ENCODE measurements at regions not wholly inside any gene's neighbourhood (a gene's known extent, or its start where the extent isn't known, plus 50 kb on each side); places are given as distances from the start of the nearest gene placed in this dataset.
"Not testable (repeated sequence)": the region's sequence is repeated elsewhere in the genome, so short reads cannot be mapped to it uniquely, and the experiment has no call there.

- Histone ChIP-seq H3K4me3 (ENCODE audit: low read length) (no peak overlapping the region), H3K4me2 (ENCODE audit: low read length) (no peak overlapping the region), H3K4me1 (ENCODE audit: control insufficient read depth, insufficient read depth, low read length) (peaks cover 7% of the 10 kb centered on the region), H3K9ac (ENCODE audit: low read depth, low read length) (no peak overlapping the region), H3K27me3 (ENCODE audit: control insufficient read depth, insufficient read depth, low read length) (no peaks in the 10 kb centered on the region), H3K9me3 (replicated peaks; ENCODE audit: low read length) (no peaks in the 10 kb centered on the region), H3K36me3 (ENCODE audit: insufficient read depth, low read length) (no peaks in the 10 kb centered on the region)
Measured at GRCh38 chr18:64402636-64403035, 253.7 kb upstream of the LINC00305 start.

- Histone ChIP-seq H3K9me3 (replicated peaks; ENCODE audit: low read length) (no peaks in the 10 kb centered on the region), H3K36me3 (ENCODE audit: insufficient read depth, low read length) (no peaks in the 10 kb centered on the region)
Measured at GRCh38 chr18:64401268-64402060, 252.6 kb upstream of the LINC00305 start.

GRCh38 chr18:64399566-64399965 lies 250.7 kb upstream of the LINC00305 start:
- no peak overlapping the region for H3K9ac ChIP-seq (ENCODE audit: low read depth, low read length)
- peaks cover 2% of the 10 kb centered on the region for H3K4me1 ChIP-seq (ENCODE audit: control insufficient read depth, insufficient read depth, low read length)
- H3K4me3 ChIP-seq (ENCODE audit: low read length) = no peak overlapping the region
- no peaks in the 10 kb centered on the region for H3K27me3 ChIP-seq (ENCODE audit: control insufficient read depth, insufficient read depth, low read length)
- no peaks in the 10 kb centered on the region for H3K36me3 ChIP-seq (ENCODE audit: insufficient read depth, low read length)
- no peak overlapping the region for H3K4me2 ChIP-seq (ENCODE audit: low read length)
- no peaks in the 10 kb centered on the region for H3K9me3 ChIP-seq (replicated peaks; ENCODE audit: low read length)

More at GRCh38 chr18:64401268-64402060, 252.6 kb upstream of the LINC00305 start:
- Histone ChIP-seq H3K9ac (ENCODE audit: low read depth, low read length) (no peak overlapping the region), H3K27me3 (ENCODE audit: control insufficient read depth, insufficient read depth, low read length) (no peaks in the 10 kb centered on the region), H3K4me2 (ENCODE audit: low read length) (no peak overlapping the region), H3K4me1 (ENCODE audit: control insufficient read depth, insufficient read depth, low read length) (peaks cover 7% of the 10 kb centered on the region), H3K4me3 (ENCODE audit: low read length) (no peak overlapping the region)

GRCh38 chr18:64398320-64398719 lies 249.4 kb upstream of the LINC00305 start:
- Histone ChIP-seq H3K27me3 (ENCODE audit: control insufficient read depth, insufficient read depth, low read length) (no peaks in the 10 kb centered on the region), H3K36me3 (ENCODE audit: insufficient read depth, low read length) (no peaks in the 10 kb centered on the region), H3K9me3 (replicated peaks; ENCODE audit: low read length) (no peaks in the 10 kb centered on the region)

GRCh38 chr18:64392202-64392601 lies 243.3 kb upstream of the LINC00305 start:
- Histone ChIP-seq H3K27me3 (ENCODE audit: control insufficient read depth, insufficient read depth, low read length) (no peaks in the 10 kb centered on the region), H3K4me3 (ENCODE audit: low read length) (no peak overlapping the region), H3K9ac (ENCODE audit: low read depth, low read length) (no peak overlapping the region), H3K36me3 (ENCODE audit: insufficient read depth, low read length) (no peaks in the 10 kb centered on the region), H3K9me3 (replicated peaks; ENCODE audit: low read length) (no peaks in the 10 kb centered on the region), H3K4me1 (ENCODE audit: control insufficient read depth, insufficient read depth, low read length) (no peaks in the 10 kb centered on the region), H3K4me2 (ENCODE audit: low read length) (no peak overlapping the region)

More at GRCh38 chr18:64398320-64398719, 249.4 kb upstream of the LINC00305 start:
- Histone ChIP-seq H3K4me3 (ENCODE audit: low read length) (no peak overlapping the region), H3K4me2 (ENCODE audit: low read length) (no peak overlapping the region), H3K4me1 (ENCODE audit: control insufficient read depth, insufficient read depth, low read length) (no peaks in the 10 kb centered on the region), H3K9ac (ENCODE audit: low read depth, low read length) (no peak overlapping the region)

GRCh38 chr18:64384101-64384500 lies 235.2 kb upstream of the LINC00305 start:
- Histone ChIP-seq H3K36me3 (ENCODE audit: insufficient read depth, low read length) (no peaks in the 10 kb centered on the region), H3K4me1 (ENCODE audit: control insufficient read depth, insufficient read depth, low read length) (no peaks in the 10 kb centered on the region), H3K9ac (ENCODE audit: low read depth, low read length) (no peak overlapping the region), H3K4me3 (ENCODE audit: low read length) (no peak overlapping the region), H3K4me2 (ENCODE audit: low read length) (no peak overlapping the region), H3K9me3 (replicated peaks; ENCODE audit: low read length) (peaks cover 3% of the 10 kb centered on the region), H3K27me3 (ENCODE audit: control insufficient read depth, insufficient read depth, low read length) (no peaks in the 10 kb centered on the region)

- no peaks in the 10 kb centered on the region for H3K27me3 ChIP-seq (ENCODE audit: control insufficient read depth, insufficient read depth, low read length)
- H3K4me2 ChIP-seq (ENCODE audit: low read length) = no peak overlapping the region
- no peak overlapping the region for H3K9ac ChIP-seq (ENCODE audit: low read depth, low read length)
- no peaks in the 10 kb centered on the region for H3K36me3 ChIP-seq (ENCODE audit: insufficient read depth, low read length)
- H3K9me3 ChIP-seq (replicated peaks; ENCODE audit: low read length) = peaks cover 3% of the 10 kb centered on the region
- no peaks in the 10 kb centered on the region for H3K4me1 ChIP-seq (ENCODE audit: control insufficient read depth, insufficient read depth, low read length)
- H3K4me3 ChIP-seq (ENCODE audit: low read length) = no peak overlapping the region
Measured at GRCh38 chr18:64380117-64380516, 231.2 kb upstream of the LINC00305 start.

- Histone ChIP-seq H3K4me2 (ENCODE audit: low read length) (no peak overlapping the region), H3K36me3 (ENCODE audit: insufficient read depth, low read length) (no peaks in the 10 kb centered on the region), H3K27me3 (ENCODE audit: control insufficient read depth, insufficient read depth, low read length) (no peaks in the 10 kb centered on the region), H3K4me1 (ENCODE audit: control insufficient read depth, insufficient read depth, low read length) (no peaks in the 10 kb centered on the region), H3K4me3 (ENCODE audit: low read length) (no peak overlapping the region), H3K9ac (ENCODE audit: low read depth, low read length) (no peak overlapping the region), H3K9me3 (replicated peaks; ENCODE audit: low read length) (peaks cover 3% of the 10 kb centered on the region)
Measured at GRCh38 chr18:64379662-64380061, 230.8 kb upstream of the LINC00305 start.

GRCh38 chr18:64377446-64377845 lies 228.6 kb upstream of the LINC00305 start:
- no peak overlapping the region for H3K4me2 ChIP-seq (ENCODE audit: low read length)

GRCh38 chr18:64372850-64373249 lies 224.0 kb upstream of the LINC00305 start:
- Histone ChIP-seq H3K4me2 (ENCODE audit: low read length) (no peak overlapping the region), H3K9me3 (replicated peaks; ENCODE audit: low read length) (no peaks in the 10 kb centered on the region), H3K36me3 (ENCODE audit: insufficient read depth, low read length) (no peaks in the 10 kb centered on the region), H3K4me3 (ENCODE audit: low read length) (no peak overlapping the region), H3K27me3 (ENCODE audit: control insufficient read depth, insufficient read depth, low read length) (no peaks in the 10 kb centered on the region), H3K4me1 (ENCODE audit: control insufficient read depth, insufficient read depth, low read length) (no peaks in the 10 kb centered on the region), H3K9ac (ENCODE audit: low read depth, low read length) (no peak overlapping the region)

More at GRCh38 chr18:64377446-64377845, 228.6 kb upstream of the LINC00305 start:
- H3K4me3 ChIP-seq (ENCODE audit: low read length) = no peak overlapping the region
- H3K9ac ChIP-seq (ENCODE audit: low read depth, low read length) = no peak overlapping the region
- no peaks in the 10 kb centered on the region for H3K27me3 ChIP-seq (ENCODE audit: control insufficient read depth, insufficient read depth, low read length)
- no peaks in the 10 kb centered on the region for H3K4me1 ChIP-seq (ENCODE audit: control insufficient read depth, insufficient read depth, low read length)
- no peaks in the 10 kb centered on the region for H3K36me3 ChIP-seq (ENCODE audit: insufficient read depth, low read length)
- peaks cover 3% of the 10 kb centered on the region for H3K9me3 ChIP-seq (replicated peaks; ENCODE audit: low read length)

GRCh38 chr18:64369830-64370440 lies 221.0 kb upstream of the LINC00305 start:
- H3K4me2 ChIP-seq (ENCODE audit: low read length); H3K9ac ChIP-seq (ENCODE audit: low read depth, low read length); H3K4me3 ChIP-seq (ENCODE audit: low read length); H3K27me3 ChIP-seq (ENCODE audit: control insufficient read depth, insufficient read depth, low read length); H3K36me3 ChIP-seq (ENCODE audit: insufficient read depth, low read length); H3K9me3 ChIP-seq (replicated peaks; ENCODE audit: low read length); H3K4me1 ChIP-seq (ENCODE audit: control insufficient read depth, insufficient read depth, low read length): not testable (repeated sequence)

GRCh38 chr18:64365106-64365505 lies 216.2 kb upstream of the LINC00305 start:
- no peak overlapping the region for H3K9ac ChIP-seq (ENCODE audit: low read depth, low read length)
- H3K4me3 ChIP-seq (ENCODE audit: low read length) = no peak overlapping the region
- no peak overlapping the region for H3K4me2 ChIP-seq (ENCODE audit: low read length)
- no peaks in the 10 kb centered on the region for H3K36me3 ChIP-seq (ENCODE audit: insufficient read depth, low read length)
- no peaks in the 10 kb centered on the region for H3K27me3 ChIP-seq (ENCODE audit: control insufficient read depth, insufficient read depth, low read length)
- no peaks in the 10 kb centered on the region for H3K4me1 ChIP-seq (ENCODE audit: control insufficient read depth, insufficient read depth, low read length)
- H3K9me3 ChIP-seq (replicated peaks; ENCODE audit: low read length) = peaks cover 5% of the 10 kb centered on the region
